ENCODE measurements at regions not wholly inside any gene's neighbourhood (a gene's known extent, or its start where the extent isn't known, plus 50 kb on each side); places are given as distances from the start of the nearest gene placed in this dataset.

DNA sequence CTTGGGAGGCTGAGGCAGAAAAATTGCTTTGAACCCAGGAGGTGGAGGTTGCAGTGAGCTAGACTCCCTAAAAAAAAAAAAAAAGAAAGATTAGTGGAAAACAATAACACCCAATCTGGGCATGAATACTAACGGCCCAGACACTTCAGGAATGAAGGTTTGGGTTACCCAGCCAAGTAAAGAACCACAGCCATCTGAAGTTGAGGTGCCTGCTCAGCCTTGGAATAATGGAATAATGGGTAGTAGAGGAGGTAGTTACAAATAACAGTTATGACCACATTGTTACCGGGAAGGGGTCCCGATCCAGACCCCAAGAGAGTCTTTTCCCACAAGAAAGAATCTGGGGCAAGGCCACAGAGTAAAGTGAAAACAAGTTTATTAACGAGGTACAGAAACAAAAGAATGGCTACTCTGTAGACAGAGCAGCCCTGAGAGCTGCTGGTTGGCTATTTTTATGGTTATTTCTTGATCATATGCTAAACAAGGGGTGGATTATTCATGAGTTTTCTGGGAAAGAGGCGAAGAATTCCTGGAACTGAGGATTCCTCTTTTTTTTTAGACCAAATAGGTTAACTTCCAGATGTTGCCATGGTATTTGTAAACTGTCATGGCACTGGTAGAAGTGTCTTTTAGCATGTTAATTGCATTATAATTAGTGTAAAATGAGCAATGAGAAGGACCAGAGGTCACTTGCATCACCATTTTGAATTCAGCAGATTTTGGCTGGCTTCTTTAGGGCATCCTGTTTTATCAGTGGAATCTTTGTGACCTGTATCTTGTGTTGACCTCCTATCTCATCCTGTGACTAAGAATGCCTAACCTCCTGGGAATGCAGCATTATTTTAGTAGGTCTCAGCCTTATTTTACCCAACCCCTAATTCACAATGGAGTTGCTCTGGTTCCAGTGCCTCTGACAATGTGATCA, 96.2 kb upstream of the HAAO start:
- no peak for DNase-seq

DNA sequence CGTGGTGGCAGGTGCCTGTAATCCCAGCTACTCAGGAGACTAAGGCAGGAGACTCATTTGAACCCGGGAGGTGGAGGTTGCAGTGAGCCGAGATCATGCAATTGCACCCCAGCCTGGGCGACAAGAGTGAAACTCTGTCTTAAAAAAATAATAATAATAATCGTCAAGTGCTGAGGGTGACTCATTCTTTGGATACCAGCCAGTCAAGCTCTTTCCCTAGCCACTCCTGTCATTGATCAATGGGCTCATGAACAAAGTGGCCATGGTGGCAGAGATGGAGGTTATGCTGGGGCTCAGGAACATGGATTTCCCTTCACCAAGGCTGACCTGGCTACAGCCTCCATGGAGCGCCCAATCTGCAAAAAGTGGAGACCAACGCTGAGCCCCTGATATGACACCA, 94.5 kb upstream of the HAAO start:
- DNase-seq, result no peak

- no peak for DNase-seq
Measured at GRCh38 chr2:42882756-42883155, 90.4 kb upstream of the HAAO start.

DNA sequence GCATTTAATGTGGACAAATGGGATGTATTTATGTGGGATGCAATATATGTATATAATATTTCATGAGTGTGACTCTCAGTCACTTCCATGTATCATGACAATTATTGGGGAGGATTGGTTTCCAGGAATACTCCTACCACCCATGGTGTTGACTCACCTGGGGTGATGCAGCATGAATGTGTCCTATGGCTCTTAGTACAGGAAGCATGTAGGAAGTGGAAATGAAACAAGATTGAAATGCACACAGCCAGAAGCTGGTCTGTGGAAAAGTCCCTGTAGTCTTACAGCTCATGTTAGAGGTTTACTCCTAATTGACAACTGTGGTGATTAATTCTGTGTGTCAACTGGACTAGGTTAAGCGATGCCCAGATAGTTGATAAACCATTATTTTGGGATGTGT, 89.3 kb upstream of the HAAO start:
- no peak for DNase-seq

GRCh38 chr2:42880738-42881690, 88.6 kb upstream of the HAAO start:
- DNase-seq, result no peak

GRCh38 chr2:42879913-42880737, 87.7 kb upstream of the HAAO start:
- DNase-seq, result no peak

GRCh38 chr2:42879121-42879705, 86.8 kb upstream of the HAAO start:
- DNase-seq, result no peak

GRCh38 chr2:42878581-42878980, 86.2 kb upstream of the HAAO start:
- DNase-seq, result no peak

DNA sequence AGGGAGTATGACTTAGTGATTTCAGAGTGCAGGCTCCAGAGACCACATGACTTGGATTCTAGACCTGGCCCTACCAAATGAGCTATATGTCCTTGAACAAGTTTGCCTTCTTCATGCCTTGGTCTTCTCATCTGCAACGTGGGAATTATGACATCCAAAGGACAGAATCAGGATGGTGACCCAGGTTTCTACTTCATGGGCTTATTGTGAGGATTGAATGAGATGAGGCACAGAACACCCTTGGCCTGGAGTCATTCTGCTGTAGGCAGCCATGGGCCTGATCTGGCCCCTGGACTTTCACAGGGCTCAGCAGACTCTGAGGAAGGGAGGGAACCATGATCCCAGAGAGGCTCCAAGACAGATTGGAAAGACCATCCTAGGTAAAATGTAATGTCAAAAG, 85.6 kb upstream of the HAAO start:
- DNase-seq, result no peak

GRCh38 chr2:42877511-42877910, 85.1 kb upstream of the HAAO start:
- DNase-seq, result no peak

GRCh38 chr2:42876326-42876751, 84.0 kb upstream of the HAAO start:
- no peak for DNase-seq

DNA sequence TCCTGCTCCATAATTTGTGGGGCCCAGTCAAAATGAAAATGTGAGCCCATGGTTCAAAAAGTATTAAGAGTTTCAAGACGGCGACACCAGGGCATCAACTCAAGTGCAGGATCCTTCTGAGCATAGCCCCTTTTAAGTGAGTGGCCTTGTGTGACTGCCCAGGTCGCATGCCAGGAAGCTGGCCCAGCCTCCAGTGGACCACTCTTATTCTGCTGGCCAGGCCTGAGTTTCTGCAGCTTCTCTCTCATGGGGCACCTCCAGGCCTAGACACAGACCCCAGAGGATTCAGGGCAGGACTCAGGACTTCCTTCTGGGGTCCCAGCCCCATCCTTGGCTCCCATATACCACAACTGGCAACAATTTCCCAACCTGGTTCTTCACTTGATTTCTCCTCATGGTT, 83.5 kb upstream of the HAAO start:
- no peak for DNase-seq

DNA sequence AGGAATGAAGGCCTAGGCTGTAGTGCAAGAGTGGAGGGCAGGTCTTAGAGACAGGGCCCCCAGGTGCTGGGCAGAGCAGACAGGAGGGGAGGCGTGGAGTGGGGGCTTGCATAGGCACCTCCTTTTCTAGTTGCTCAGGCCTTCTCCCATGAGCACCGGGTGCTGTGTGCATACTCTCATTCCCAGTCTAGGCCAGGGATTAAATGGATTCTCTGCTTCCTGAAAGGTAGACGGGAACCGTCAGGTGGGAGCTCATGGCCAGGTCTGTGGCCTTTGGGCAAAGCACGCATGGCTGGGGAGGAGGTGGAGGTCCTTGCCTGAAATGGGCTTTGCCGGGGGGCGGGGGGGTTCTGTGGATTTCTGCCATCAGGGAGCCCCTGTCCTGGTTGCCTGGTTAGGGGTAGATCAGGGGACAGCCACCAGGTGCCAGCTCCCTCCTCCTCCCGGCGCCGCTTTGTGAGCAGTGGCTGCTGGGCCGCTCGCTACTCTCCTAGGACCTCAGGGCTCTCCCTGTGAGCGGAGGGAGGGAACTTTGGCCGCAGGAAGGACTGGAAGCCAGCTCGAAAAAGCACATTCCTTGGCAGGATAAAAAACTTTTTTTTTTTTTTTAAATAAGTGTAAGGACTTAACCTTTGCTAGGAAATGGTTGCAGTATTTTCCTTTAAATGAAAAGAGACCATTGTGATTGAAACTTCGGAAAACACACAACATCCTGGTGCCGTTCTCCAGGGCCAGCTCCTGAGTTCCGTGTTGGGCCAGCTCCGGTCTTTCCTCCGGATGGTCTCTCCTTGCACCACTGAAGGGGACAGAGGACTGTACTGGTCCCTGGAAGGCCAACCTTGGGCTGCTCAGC, 82.8 kb upstream of the HAAO start:
- no peak for DNase-seq

- DNase-seq, result no peak
Measured at GRCh38 chr2:42872721-42873120, 80.3 kb upstream of the HAAO start.

- no peak for DNase-seq
Measured at GRCh38 chr2:42871372-42871771, 79.0 kb upstream of the HAAO start.

DNA sequence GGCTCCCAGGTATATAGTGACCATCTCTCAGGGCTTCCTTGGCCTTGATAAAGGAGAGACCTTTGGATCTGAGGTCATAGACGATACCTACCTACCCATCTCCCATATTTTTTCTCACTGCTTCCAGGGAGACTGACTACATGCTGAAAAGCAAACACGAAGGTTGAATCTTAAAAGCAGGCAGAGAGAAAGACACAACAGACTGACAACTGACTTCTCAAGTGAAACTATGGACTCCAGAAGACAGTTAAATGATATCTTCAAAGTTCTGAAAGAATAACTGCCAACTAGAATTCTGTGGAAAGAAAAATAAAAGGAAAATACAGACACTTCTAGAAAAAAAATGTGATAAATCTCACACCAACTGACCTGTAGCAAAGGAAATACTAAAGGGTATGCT, 76.5 kb upstream of the HAAO start:
- DNase-seq, result no peak

DNA sequence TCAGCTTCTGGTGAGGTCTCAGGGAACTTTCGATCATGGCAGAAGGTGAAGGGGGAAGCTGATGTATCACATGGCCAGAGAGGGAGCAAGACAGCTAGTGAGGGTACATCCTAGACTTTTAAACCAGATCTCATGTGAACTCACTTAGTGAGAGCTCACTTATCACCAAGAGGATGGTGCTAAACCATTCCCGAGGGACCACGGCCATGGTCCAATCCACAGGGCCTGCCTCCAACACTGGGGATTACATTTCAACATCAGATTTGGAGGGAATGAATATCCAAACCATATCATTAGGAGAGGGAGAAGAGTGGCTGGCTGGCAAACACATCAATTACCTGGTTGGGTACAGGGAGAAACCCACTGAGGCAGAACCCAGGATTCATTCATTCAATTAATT, 75.7 kb upstream of the HAAO start:
- DNase-seq, result no peak

DNA sequence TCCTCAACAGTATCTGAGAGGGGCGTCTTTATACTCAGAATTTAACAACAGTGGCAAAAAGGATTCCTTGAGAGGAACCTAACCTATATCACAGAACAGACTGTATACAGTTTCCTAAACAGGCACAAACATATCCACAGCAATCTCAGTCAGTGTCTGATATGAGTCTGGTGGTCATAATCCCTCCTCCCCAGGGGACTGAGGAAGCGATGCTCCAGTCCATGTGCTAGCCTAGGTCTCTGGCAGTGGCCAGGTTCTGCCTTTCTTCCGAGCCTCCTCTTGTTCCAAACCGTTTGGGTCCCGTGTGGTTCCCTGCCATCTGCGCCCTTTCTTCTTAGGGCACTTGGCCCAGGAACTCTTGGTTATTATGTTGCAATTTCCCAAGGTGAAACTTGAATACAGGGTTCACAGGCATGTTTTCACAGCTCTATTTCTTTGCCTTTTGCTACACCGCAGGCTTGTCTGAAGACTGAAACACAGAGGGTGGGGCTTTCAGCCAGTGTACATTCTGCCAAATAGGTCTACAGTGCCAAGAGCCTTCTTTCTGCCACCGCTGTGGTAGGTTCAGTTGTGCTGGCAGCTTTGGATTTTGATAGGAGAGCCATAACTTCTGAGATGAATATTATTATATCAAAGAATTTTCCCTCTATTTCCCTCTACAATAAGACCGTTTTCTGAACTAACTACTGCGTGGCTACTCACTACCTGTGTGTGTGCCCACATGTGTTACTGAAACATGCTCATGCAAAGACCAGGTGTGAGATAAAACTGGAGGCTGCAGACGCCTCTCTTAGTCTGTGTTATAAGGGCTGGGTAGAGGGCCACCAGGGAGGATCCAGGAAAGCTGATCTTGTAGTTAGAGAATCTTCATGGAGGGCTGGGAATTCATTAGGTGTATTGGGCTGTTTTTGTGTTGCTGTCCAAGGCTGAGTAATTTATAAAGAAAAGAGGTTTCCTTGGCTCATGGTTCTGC, 75.0 kb upstream of the HAAO start:
- no peak for DNase-seq

DNA sequence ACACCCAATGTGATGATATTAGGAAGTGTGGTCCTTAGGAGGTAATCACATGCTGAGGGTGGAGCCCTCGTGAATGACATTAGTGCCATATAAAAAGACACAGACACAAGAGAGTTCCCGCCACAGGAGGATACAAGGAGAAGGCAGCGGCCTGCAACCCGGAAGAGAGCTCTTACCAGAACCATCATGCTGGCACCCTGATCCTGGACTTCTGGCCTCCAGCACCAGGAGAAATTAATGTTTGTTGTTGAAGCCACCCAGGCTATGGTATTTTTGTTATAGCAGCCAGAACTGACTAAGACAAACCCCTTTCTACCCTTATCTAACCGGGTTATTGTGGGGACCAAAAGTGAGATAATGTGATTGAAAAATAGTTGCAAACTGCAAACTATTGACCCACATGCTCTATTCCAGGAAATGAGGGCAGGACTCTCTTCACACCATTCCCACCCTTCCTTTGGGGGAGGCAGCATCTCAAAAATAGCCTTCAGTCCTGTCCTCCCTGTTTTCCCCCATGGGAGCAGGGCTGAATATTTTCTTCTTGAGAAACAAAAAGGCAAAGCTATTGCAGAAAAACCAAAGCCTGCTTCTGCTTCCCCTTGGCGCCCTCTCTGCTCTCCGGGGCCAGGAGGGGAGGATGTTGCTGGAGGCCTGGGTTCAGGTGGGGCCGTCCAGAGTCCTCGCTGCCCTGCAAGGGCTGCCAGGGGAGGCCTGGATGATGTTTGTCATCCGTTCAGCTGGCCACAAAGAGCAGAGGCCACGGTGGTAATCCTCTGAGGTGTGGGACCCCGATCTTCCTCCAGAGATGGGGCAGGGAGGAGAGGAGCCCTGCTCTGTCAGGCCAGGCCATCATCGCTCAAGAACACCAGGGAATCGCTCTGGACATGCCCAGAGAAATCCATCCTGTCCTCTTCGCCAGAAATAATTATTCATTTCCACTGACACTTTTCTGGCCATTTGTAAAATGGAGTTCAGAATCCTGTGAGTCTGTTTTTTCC, 73.8 kb upstream of the HAAO start:
- DNase-seq, result no peak

All from NCI-H1092 (cell line).